PC-9 (cell line): ENCODE measurements at regions not wholly inside any gene's neighbourhood (a gene's known extent, or its start where the extent isn't known, plus 50 kb on each side); places are given as distances from the start of the nearest gene placed in this dataset.

ENCODE experiments used
- BruUV-seq: library from RNA; stranded (reverse); fragments of 400-500 nt; replicated peaks from 2 replicates; lab custom pipeline; 2021; lab: Mats Ljungman, UMichigan
- CTCF ChIA-PET: fragments of 300-600 bp; sonication (Branson Sonifier 250); formaldehyde crosslinking; loops from one replicate; lab custom pipeline; 2022; ENCODE audit warnings: antibody characterized with exemption; lab: Charles Lee
- POLR2A ChIA-PET: fragments of 300-600 bp; sonication (Branson Sonifier 250); formaldehyde crosslinking; loops from one replicate; lab custom pipeline; 2022; ENCODE audit warnings: antibody characterized with exemption; ENCODE audit not compliant: unreplicated experiment; lab: Charles Lee
- DNase-seq, 2 experiments: peaks; one replicate each; pipeline versions ENCODE4 v3.0.0 to v3.0.0-alpha.2; 2015 to 2022; ENCODE audit warnings: mixed read lengths in 1 of 2
- H2AFZ ChIP-seq: fragments of 200-600 bp; sonication (generic); 2 replicates; pipeline ENCODE4 v1.8.1; 2017; ENCODE audit warnings: antibody characterized with exemption
- H3F3A ChIP-seq: fragments of 200-600 bp; sonication (generic); 2 replicates; pipeline ENCODE4 v1.8.1; 2017; ENCODE audit warnings: antibody characterized with exemption, mild to moderate bottlenecking, low read depth; ENCODE audit not compliant: insufficient read depth
- H3K27ac ChIP-seq: fragments of 200-600 bp; sonication (generic); 2 replicates; pipeline ENCODE4 v1.6.1; 2016; ENCODE audit warnings: mixed run types
- H3K27me3 ChIP-seq: fragments of 200-600 bp; sonication (generic); 2 replicates; pipeline ENCODE4 v1.6.1; 2016; ENCODE audit warnings: low read depth, mixed run types; ENCODE audit not compliant: insufficient read depth
- H3K36me3 ChIP-seq: fragments of 200-600 bp; sonication (generic); 2 replicates; pipeline ENCODE4 v1.6.1; 2016; ENCODE audit warnings: low read depth, mixed run types
- H3K4me1 ChIP-seq: fragments of 200-600 bp; sonication (generic); replicated peaks from 2 replicates; pipeline ENCODE4 v1.6.1; 2016; ENCODE audit warnings: mixed run types; ENCODE audit not compliant: insufficient read depth
- H3K4me2 ChIP-seq: fragments of 200-600 bp; sonication (generic); 2 replicates; pipeline ENCODE4 v1.6.1; 2017; ENCODE audit warnings: mixed run types
- H3K4me3 ChIP-seq: fragments of 200-600 bp; sonication (generic); 2 replicates; pipeline ENCODE4 v1.6.1; 2016; ENCODE audit warnings: mixed run types
- H3K79me2 ChIP-seq: fragments of 200-600 bp; sonication (generic); 2 replicates; pipeline ENCODE4 v1.6.1; 2017; ENCODE audit warnings: low read depth, mixed run types
- H3K9me2 ChIP-seq: fragments of 200-600 bp; sonication (generic); 2 replicates; pipeline ENCODE4 v1.8.1; 2017; ENCODE audit warnings: mild to moderate bottlenecking; ENCODE audit not compliant: insufficient read depth
- H3K9me3 ChIP-seq: fragments of 200-600 bp; sonication (generic); 2 replicates; pipeline ENCODE4 v1.8.1; 2016; ENCODE audit warnings: low read depth; ENCODE audit not compliant: insufficient read depth
- H4K20me1 ChIP-seq: fragments of 200-600 bp; sonication (generic); 2 replicates; pipeline ENCODE4 v1.8.1; 2017; ENCODE audit not compliant: insufficient read depth
- EZH2 ChIP-seq: fragments of 200-600 bp; sonication (generic); IDR thresholded peaks from 2 replicates; pipeline ENCODE4 v1.8.0; 2017; ENCODE audit warnings: antibody characterized with exemption, low read depth
- intact Hi-C: fragments of 100-400 bp; cut with micrococcal nuclease; formaldehyde crosslinking; loops from one replicate; pipeline ENCODE4 v1.10.0; 2022; ENCODE audit not compliant: unreplicated experiment
- TF ChIP-seq, protein P1 (sequence below): fragments of 200-600 bp; sonication (generic); conservative IDR thresholded peaks from 2 replicates; pipeline ENCODE4 v1.6.1; 2017; ENCODE audit warnings: mixed run types, antibody characterized with exemption, mild to moderate bottlenecking, moderate library complexity

DNA sequence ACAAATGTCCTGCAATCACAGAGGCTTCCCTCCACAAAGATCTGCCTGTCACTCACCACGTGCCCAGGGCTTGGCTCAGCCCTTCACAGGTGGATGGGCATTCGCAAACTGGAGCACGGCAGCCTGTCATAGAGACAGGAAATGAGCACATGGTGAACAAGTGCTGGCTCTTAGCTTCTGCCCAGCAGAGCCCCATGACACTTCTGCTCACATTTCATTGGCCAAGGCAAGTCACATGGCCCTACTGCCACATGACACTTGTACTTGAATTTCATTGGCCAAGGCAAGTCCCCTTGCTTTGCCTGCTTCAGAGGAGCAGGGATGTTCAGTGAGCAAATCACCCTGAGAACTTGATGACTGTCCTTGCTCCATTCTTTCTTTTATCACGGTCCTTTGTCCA, 110.8 kb upstream of the PPP2R2D start:
- Histone ChIP-seq H3K79me2 (no peaks in the 10 kb centered on the region), H3K27me3 (peaks cover 26% of the 10 kb centered on the region), H3K4me2 (no peak overlapping the region), H2AFZ (no peak overlapping the region), H3K9me3 (no peaks in the 10 kb centered on the region), H3K4me1 (no peaks in the 10 kb centered on the region), H3K27ac (no peak overlapping the region), H3F3A (no peaks in the 10 kb centered on the region), H3K36me3 (no peaks in the 10 kb centered on the region), H3K9me2 (no peaks in the 10 kb centered on the region), H3K4me3 (no peak overlapping the region), H4K20me1 (no peaks in the 10 kb centered on the region)
- ChIA-PET POLR2A (no interaction called here), CTCF (no interaction called here)
- TF ChIP-seq EZH2: no peak
- TF ChIP-seq, protein P1, sequence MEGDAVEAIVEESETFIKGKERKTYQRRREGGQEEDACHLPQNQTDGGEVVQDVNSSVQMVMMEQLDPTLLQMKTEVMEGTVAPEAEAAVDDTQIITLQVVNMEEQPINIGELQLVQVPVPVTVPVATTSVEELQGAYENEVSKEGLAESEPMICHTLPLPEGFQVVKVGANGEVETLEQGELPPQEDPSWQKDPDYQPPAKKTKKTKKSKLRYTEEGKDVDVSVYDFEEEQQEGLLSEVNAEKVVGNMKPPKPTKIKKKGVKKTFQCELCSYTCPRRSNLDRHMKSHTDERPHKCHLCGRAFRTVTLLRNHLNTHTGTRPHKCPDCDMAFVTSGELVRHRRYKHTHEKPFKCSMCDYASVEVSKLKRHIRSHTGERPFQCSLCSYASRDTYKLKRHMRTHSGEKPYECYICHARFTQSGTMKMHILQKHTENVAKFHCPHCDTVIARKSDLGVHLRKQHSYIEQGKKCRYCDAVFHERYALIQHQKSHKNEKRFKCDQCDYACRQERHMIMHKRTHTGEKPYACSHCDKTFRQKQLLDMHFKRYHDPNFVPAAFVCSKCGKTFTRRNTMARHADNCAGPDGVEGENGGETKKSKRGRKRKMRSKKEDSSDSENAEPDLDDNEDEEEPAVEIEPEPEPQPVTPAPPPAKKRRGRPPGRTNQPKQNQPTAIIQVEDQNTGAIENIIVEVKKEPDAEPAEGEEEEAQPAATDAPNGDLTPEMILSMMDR: no peak
- no TSS peak for BruUV-seq
- intact Hi-C loops: no loop called here
- DNase-seq: no peak

DNA sequence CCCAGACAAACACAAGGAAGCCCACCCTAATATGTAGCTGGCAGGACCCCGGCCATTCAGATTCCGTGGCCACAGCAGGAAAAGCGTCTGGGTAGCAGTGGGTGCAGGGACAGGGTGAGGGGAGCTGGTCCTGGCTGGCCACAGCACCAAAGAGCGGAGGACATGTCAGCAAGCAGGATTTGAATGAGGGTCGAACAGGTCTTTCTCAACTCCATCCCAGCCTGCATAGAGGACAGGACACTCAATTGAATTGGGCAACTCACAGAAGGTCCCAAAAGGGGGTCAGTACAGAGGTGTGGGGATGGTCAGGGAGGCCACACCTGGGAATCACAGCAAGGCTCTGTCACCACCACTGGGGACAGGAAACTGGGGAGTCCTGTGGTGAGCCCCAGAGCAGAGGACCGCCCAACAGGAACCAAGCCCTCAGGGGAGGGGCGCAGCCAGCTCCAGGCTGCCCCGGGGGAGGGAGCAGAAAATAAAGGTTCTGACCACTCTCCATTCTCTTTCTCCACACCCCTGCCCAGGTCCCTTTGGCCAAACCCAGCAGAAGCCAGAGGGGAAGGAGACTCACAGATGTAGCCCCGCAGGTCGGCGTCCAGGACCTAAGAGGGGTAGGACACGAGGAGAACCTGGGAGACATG, 108.7 kb upstream of the PPP2R2D start:
- CTCF ChIA-PET: no interaction called here
- H3K4me1 ChIP-seq: no peaks in the 10 kb centered on the region
- H3K9me3 ChIP-seq: no peaks in the 10 kb centered on the region
- no peak overlapping the region for H2AFZ ChIP-seq
- H3F3A ChIP-seq: no peaks in the 10 kb centered on the region
- H3K9me2 ChIP-seq: no peaks in the 10 kb centered on the region
- no peaks in the 10 kb centered on the region for H3K36me3 ChIP-seq
- DNase-seq: no peak
- no peak overlapping the region for H3K4me2 ChIP-seq
- intact Hi-C loops: no loop called here
- H3K27me3 ChIP-seq: peaks cover 26% of the 10 kb centered on the region
- no peak overlapping the region for H3K27ac ChIP-seq
- no peaks in the 10 kb centered on the region for H4K20me1 ChIP-seq
- H3K4me3 ChIP-seq: no peak overlapping the region
- TF ChIP-seq, protein P1: no peak
- TF ChIP-seq EZH2: no peak
- no peaks in the 10 kb centered on the region for H3K79me2 ChIP-seq
- POLR2A ChIA-PET: no interaction called here
- no TSS peak for BruUV-seq

DNA sequence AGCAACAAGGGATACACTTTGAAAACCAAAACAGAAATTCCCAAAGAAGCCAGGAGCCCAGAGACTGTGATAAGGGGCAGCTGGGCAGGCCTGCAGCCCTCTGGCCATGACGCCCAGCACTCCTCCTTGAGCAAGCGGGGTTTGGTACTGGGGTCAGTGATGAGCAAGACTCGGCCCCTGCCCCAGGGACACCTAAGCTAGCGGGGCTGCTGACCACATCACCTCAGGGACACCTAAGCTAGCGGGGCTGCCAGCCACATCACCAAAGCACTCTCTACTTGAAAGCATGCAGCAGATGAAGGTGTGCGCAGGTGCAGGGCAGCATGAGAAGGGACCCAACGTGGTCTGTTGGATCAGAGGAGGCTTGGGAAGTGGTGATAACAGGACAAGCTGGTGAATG, 108.0 kb upstream of the PPP2R2D start:
- Histone ChIP-seq H3K36me3 (no peaks in the 10 kb centered on the region), H3K9me2 (no peaks in the 10 kb centered on the region), H3K27me3 (peaks cover 26% of the 10 kb centered on the region), H4K20me1 (no peaks in the 10 kb centered on the region), H3K9me3 (no peaks in the 10 kb centered on the region), H3F3A (no peaks in the 10 kb centered on the region), H3K27ac (no peak overlapping the region), H3K79me2 (no peaks in the 10 kb centered on the region), H3K4me1 (no peaks in the 10 kb centered on the region), H3K4me3 (no peak overlapping the region), H2AFZ (no peak overlapping the region), H3K4me2 (no peak overlapping the region)
- BruUV-seq: no TSS peak
- POLR2A ChIA-PET: no interaction called here
- no peak for DNase-seq
- CTCF ChIA-PET: no interaction called here
- intact Hi-C loops: no loop called here
- TF ChIP-seq, protein P1: no peak
- no peak for TF ChIP-seq EZH2
